HG03520 (cell line): ENCODE measurements at regions not wholly inside any gene's neighbourhood (a gene's known extent, or its start where the extent isn't known, plus 50 kb on each side); places are given as distances from the start of the nearest gene placed in this dataset.
"Not testable (repeated sequence)": the region's sequence is repeated elsewhere in the genome, so short reads cannot be mapped to it uniquely, and the experiment has no call there.

Experiments
- ATAC-seq: cut with Tn5 transposase; IDR thresholded peaks from one replicate; pipeline ENCODE4 v1.9.1; 2021; ENCODE audit warnings: mild to moderate bottlenecking, moderate library complexity; ENCODE audit not compliant: unreplicated experiment

- ATAC-seq: no peak
Measured at GRCh38 chr14:47949006-47949405, 273.6 kb upstream of the MDGA2 start.

- ATAC-seq: no peak
Measured at GRCh38 chr14:47935332-47935731, 259.9 kb upstream of the MDGA2 start.

GRCh38 chr14:47929334-47929733 lies 253.9 kb upstream of the MDGA2 start:
- peak; percentile 78 for ATAC-seq

GRCh38 chr14:47921133-47921532 lies 245.7 kb upstream of the MDGA2 start:
- ATAC-seq: no peak

GRCh38 chr14:47919997-47920396 lies 244.6 kb upstream of the MDGA2 start:
- no peak for ATAC-seq

- no peak for ATAC-seq
Measured at GRCh38 chr14:47919334-47919846, 244.0 kb upstream of the MDGA2 start.

- no peak for ATAC-seq
Measured at GRCh38 chr14:47917344-47917954, 242.0 kb upstream of the MDGA2 start.

- not testable (repeated sequence) for ATAC-seq
Measured at GRCh38 chr14:47901141-47901540, 225.7 kb upstream of the MDGA2 start.

- ATAC-seq: no peak
Measured at GRCh38 chr14:47899685-47900084, 224.3 kb upstream of the MDGA2 start.

GRCh38 chr14:47874350-47874749 lies 198.9 kb upstream of the MDGA2 start:
- ATAC-seq: no peak

GRCh38 chr14:47872588-47872987 lies 197.2 kb upstream of the MDGA2 start:
- no peak for ATAC-seq

- ATAC-seq: no peak
Measured at GRCh38 chr14:47863441-47863840, 188.0 kb upstream of the MDGA2 start.

GRCh38 chr14:47857646-47858045 lies 182.2 kb upstream of the MDGA2 start:
- ATAC-seq: no peak

GRCh38 chr14:47852278-47852677 lies 176.9 kb upstream of the MDGA2 start:
- no peak for ATAC-seq

- no peak for ATAC-seq
Measured at GRCh38 chr14:47846008-47846407, 170.6 kb upstream of the MDGA2 start.

GRCh38 chr14:47843236-47843635 lies 167.8 kb upstream of the MDGA2 start:
- ATAC-seq: no peak

- ATAC-seq: no peak
Measured at GRCh38 chr14:47833011-47833410, 157.6 kb upstream of the MDGA2 start.

- ATAC-seq: no peak
Measured at GRCh38 chr14:47826809-47827208, 151.4 kb upstream of the MDGA2 start.

GRCh38 chr14:47822326-47822725 lies 146.9 kb upstream of the MDGA2 start:
- no peak for ATAC-seq

GRCh38 chr14:47821135-47821534 lies 145.7 kb upstream of the MDGA2 start:
- no peak for ATAC-seq

- no peak for ATAC-seq
Measured at GRCh38 chr14:47790477-47790876, 115.1 kb upstream of the MDGA2 start.

- ATAC-seq: no peak
Measured at GRCh38 chr14:47785058-47785457, 109.7 kb upstream of the MDGA2 start.

GRCh38 chr14:47778631-47779030 lies 103.2 kb upstream of the MDGA2 start:
- no peak for ATAC-seq
